ENCODE measurements at regions not wholly inside any gene's neighbourhood (a gene's known extent, or its start where the extent isn't known, plus 50 kb on each side); places are given as distances from the start of the nearest gene placed in this dataset.
A peak's percentile ranks its signal among the peaks of the same experiment; 100 is the strongest.
"Not testable (repeated sequence)": the region's sequence is repeated elsewhere in the genome, so short reads cannot be mapped to it uniquely, and the experiment has no call there.

- Mint-ChIP-seq H3K27ac (no peak overlapping the region), H3K9me3 (peaks cover 0 to 6% (median 2%) of the 10 kb centered on the region in 7 donors), H3K36me3 (no peaks in the 10 kb centered on the region), H3K27me3 (peaks cover 63% of the 10 kb centered on the region), H3K4me3 (peak overlapping the region in 1 of 4 donors; percentile 73), H3K4me1 (no peaks in the 10 kb centered on the region)
- no peaks in the 10 kb centered on the region for H3K4me1 ChIP-seq (ENCODE audit: control insufficient read depth, insufficient read depth, low read length, poor library complexity, severe bottlenecking)
- H3K4me3 ChIP-seq (ENCODE audit: low read depth, low read length) = no peak overlapping the region
- DNase-seq = no peak
- no peak for ATAC-seq (ENCODE audit: low read depth in 2 of 2)
- no peaks in the 10 kb centered on the region for H3K9me3 ChIP-seq (ENCODE audit: control insufficient read depth in 2 of 2, low read length in 2 of 2)
- no peaks in the 10 kb centered on the region for H3K36me3 ChIP-seq (ENCODE audit: control insufficient read depth, insufficient read depth, low read length)
- no peak overlapping the region for H3K27ac ChIP-seq (ENCODE audit: insufficient read depth, low read length, poor library complexity, severe bottlenecking)
- H3K27me3 ChIP-seq (ENCODE audit: control insufficient read depth, insufficient read depth, low read length) = no peaks in the 10 kb centered on the region
Observed at GRCh38 chr2:242046206-242046826, 176.8 kb downstream of the RTP5 start.

GRCh38 chr2:242047963-242048362 is 178.4 kb downstream of the RTP5 start:
- H3K27ac ChIP-seq (ENCODE audit: insufficient read depth, low read length, poor library complexity, severe bottlenecking) = no peak overlapping the region
- H3K27me3 Mint-ChIP-seq = peaks cover 69% of the 10 kb centered on the region
- H3K4me1 Mint-ChIP-seq = no peaks in the 10 kb centered on the region
- no peaks in the 10 kb centered on the region for H3K27me3 ChIP-seq (ENCODE audit: control insufficient read depth, insufficient read depth, low read length)
- no peak overlapping the region for H3K27ac Mint-ChIP-seq
- DNase-seq (no peak), ATAC-seq (ENCODE audit: low read depth in 2 of 2) (no peak)
- H3K9me3 Mint-ChIP-seq = peaks cover 0 to 3% (median 2%) of the 10 kb centered on the region in 7 donors
- H3K4me3 Mint-ChIP-seq = peak overlapping the region in 1 of 4 donors; percentile 68
- no peaks in the 10 kb centered on the region for H3K36me3 Mint-ChIP-seq
- no peak overlapping the region for H3K4me3 ChIP-seq (ENCODE audit: low read depth, low read length)
- H3K36me3 ChIP-seq (ENCODE audit: control insufficient read depth, insufficient read depth, low read length) = no peaks in the 10 kb centered on the region
- H3K9me3 ChIP-seq (ENCODE audit: control insufficient read depth in 2 of 2, low read length in 2 of 2) = no peaks in the 10 kb centered on the region
- no peaks in the 10 kb centered on the region for H3K4me1 ChIP-seq (ENCODE audit: control insufficient read depth, insufficient read depth, low read length, poor library complexity, severe bottlenecking)

- no peak overlapping the region for H3K4me3 ChIP-seq (ENCODE audit: low read depth, low read length)
- ATAC-seq (ENCODE audit: low read depth in 2 of 2) (no peak), DNase-seq (no peak)
- H3K4me3 Mint-ChIP-seq = no peak overlapping the region
- peaks cover 66% of the 10 kb centered on the region for H3K27me3 Mint-ChIP-seq
- H3K27ac Mint-ChIP-seq = no peak overlapping the region
- H3K36me3 ChIP-seq (ENCODE audit: control insufficient read depth, insufficient read depth, low read length) = no peaks in the 10 kb centered on the region
- no peak overlapping the region for H3K27ac ChIP-seq (ENCODE audit: insufficient read depth, low read length, poor library complexity, severe bottlenecking)
- peaks cover 0 to 3% (median 2%) of the 10 kb centered on the region in 7 donors for H3K9me3 Mint-ChIP-seq
- H3K9me3 ChIP-seq (ENCODE audit: control insufficient read depth in 2 of 2, low read length in 2 of 2) = no peaks in the 10 kb centered on the region
- H3K27me3 ChIP-seq (ENCODE audit: control insufficient read depth, insufficient read depth, low read length) = no peaks in the 10 kb centered on the region
- no peaks in the 10 kb centered on the region for H3K36me3 Mint-ChIP-seq
- no peaks in the 10 kb centered on the region for H3K4me1 Mint-ChIP-seq
- no peaks in the 10 kb centered on the region for H3K4me1 ChIP-seq (ENCODE audit: control insufficient read depth, insufficient read depth, low read length, poor library complexity, severe bottlenecking)
Observed at GRCh38 chr2:242048479-242048878, 178.9 kb downstream of the RTP5 start.

GRCh38 chr2:242049492-242049891 is 180.0 kb downstream of the RTP5 start:
- H3K36me3 Mint-ChIP-seq; H3K27me3 ChIP-seq (ENCODE audit: control insufficient read depth, insufficient read depth, low read length); ATAC-seq (ENCODE audit: low read depth in 2 of 2): not testable (repeated sequence)

GRCh38 chr2:242051463-242051862 is 181.9 kb downstream of the RTP5 start:
- ATAC-seq (ENCODE audit: low read depth in 2 of 2) = no peak
- no peaks in the 10 kb centered on the region for H3K27me3 ChIP-seq (ENCODE audit: control insufficient read depth, insufficient read depth, low read length)
- H3K9me3 Mint-ChIP-seq = peaks cover 0 to 3% (median 0%) of the 10 kb centered on the region in 7 donors
- H3K27ac ChIP-seq (ENCODE audit: insufficient read depth, low read length, poor library complexity, severe bottlenecking) = no peak overlapping the region
- DNase-seq = no peak
- no peak overlapping the region for H3K4me3 ChIP-seq (ENCODE audit: low read depth, low read length)
- H3K9me3 ChIP-seq (ENCODE audit: control insufficient read depth in 2 of 2, low read length in 2 of 2) = no peaks in the 10 kb centered on the region
- H3K4me1 ChIP-seq (ENCODE audit: control insufficient read depth, insufficient read depth, low read length, poor library complexity, severe bottlenecking) = no peaks in the 10 kb centered on the region
- peaks cover 59% of the 10 kb centered on the region for H3K27me3 Mint-ChIP-seq
- H3K27ac Mint-ChIP-seq = no peak overlapping the region
- H3K36me3 Mint-ChIP-seq = no peaks in the 10 kb centered on the region
- H3K36me3 ChIP-seq (ENCODE audit: control insufficient read depth, insufficient read depth, low read length) = no peaks in the 10 kb centered on the region
- H3K4me1 Mint-ChIP-seq = no peaks in the 10 kb centered on the region
- no peak overlapping the region for H3K4me3 Mint-ChIP-seq

More at GRCh38 chr2:242049492-242049891, 180.0 kb downstream of the RTP5 start:
- not testable (repeated sequence) for H3K9me3 Mint-ChIP-seq; H3K27ac Mint-ChIP-seq; DNase-seq; H3K4me3 Mint-ChIP-seq; H3K4me1 Mint-ChIP-seq; H3K9me3 ChIP-seq (ENCODE audit: control insufficient read depth in 2 of 2, low read length in 2 of 2); H3K36me3 ChIP-seq (ENCODE audit: control insufficient read depth, insufficient read depth, low read length); H3K4me3 ChIP-seq (ENCODE audit: low read depth, low read length); H3K27ac ChIP-seq (ENCODE audit: insufficient read depth, low read length, poor library complexity, severe bottlenecking); H3K4me1 ChIP-seq (ENCODE audit: control insufficient read depth, insufficient read depth, low read length, poor library complexity, severe bottlenecking)
- peaks cover 62% of the 10 kb centered on the region for H3K27me3 Mint-ChIP-seq

- DNase-seq (no peak), ATAC-seq (ENCODE audit: low read depth in 2 of 2) (no peak)
- H3K9me3 Mint-ChIP-seq = peaks cover 0 to 3% (median 0%) of the 10 kb centered on the region in 7 donors
- H3K36me3 Mint-ChIP-seq = no peaks in the 10 kb centered on the region
- H3K4me3 Mint-ChIP-seq = no peak overlapping the region
- H3K4me1 Mint-ChIP-seq = no peaks in the 10 kb centered on the region
- Histone ChIP-seq H3K36me3 (ENCODE audit: control insufficient read depth, insufficient read depth, low read length) (no peaks in the 10 kb centered on the region), H3K4me3 (ENCODE audit: low read depth, low read length) (no peak overlapping the region), H3K27ac (ENCODE audit: insufficient read depth, low read length, poor library complexity, severe bottlenecking) (no peak overlapping the region), H3K4me1 (ENCODE audit: control insufficient read depth, insufficient read depth, low read length, poor library complexity, severe bottlenecking) (no peaks in the 10 kb centered on the region), H3K27me3 (ENCODE audit: control insufficient read depth, insufficient read depth, low read length) (no peaks in the 10 kb centered on the region), H3K9me3 (ENCODE audit: control insufficient read depth in 2 of 2, low read length in 2 of 2) (no peaks in the 10 kb centered on the region)
- H3K27me3 Mint-ChIP-seq = peaks cover 66% of the 10 kb centered on the region
- H3K27ac Mint-ChIP-seq = peak overlapping the region in 1 of 3 donors; percentile 46
Observed at GRCh38 chr2:242052421-242052820, 182.9 kb downstream of the RTP5 start.

GRCh38 chr2:242053921-242054320 is 184.4 kb downstream of the RTP5 start:
- Mint-ChIP-seq H3K36me3 (no peaks in the 10 kb centered on the region), H3K9me3 (peaks cover 0 to 3% (median 0%) of the 10 kb centered on the region in 7 donors), H3K4me3 (no peak overlapping the region), H3K27ac (no peak overlapping the region), H3K27me3 (peaks cover 67% of the 10 kb centered on the region), H3K4me1 (no peaks in the 10 kb centered on the region)
- DNase-seq (no peak), ATAC-seq (ENCODE audit: low read depth in 2 of 2) (no peak)
- Histone ChIP-seq H3K4me3 (ENCODE audit: low read depth, low read length) (no peak overlapping the region), H3K4me1 (ENCODE audit: control insufficient read depth, insufficient read depth, low read length, poor library complexity, severe bottlenecking) (no peaks in the 10 kb centered on the region), H3K27ac (ENCODE audit: insufficient read depth, low read length, poor library complexity, severe bottlenecking) (no peak overlapping the region), H3K36me3 (ENCODE audit: control insufficient read depth, insufficient read depth, low read length) (no peaks in the 10 kb centered on the region), H3K9me3 (ENCODE audit: control insufficient read depth in 2 of 2, low read length in 2 of 2) (no peaks in the 10 kb centered on the region), H3K27me3 (ENCODE audit: control insufficient read depth, insufficient read depth, low read length) (no peaks in the 10 kb centered on the region)

GRCh38 chr2:242054406-242054805 is 184.9 kb downstream of the RTP5 start:
- no peak overlapping the region for H3K27ac Mint-ChIP-seq
- peaks cover 67% of the 10 kb centered on the region for H3K27me3 Mint-ChIP-seq

More at GRCh38 chr2:242054406-242054805, 184.9 kb downstream of the RTP5 start:
- Mint-ChIP-seq H3K4me3 (no peak overlapping the region), H3K36me3 (no peaks in the 10 kb centered on the region), H3K9me3 (peaks cover 0 to 2% (median 0%) of the 10 kb centered on the region in 7 donors), H3K4me1 (no peaks in the 10 kb centered on the region)
- no peaks in the 10 kb centered on the region for H3K9me3 ChIP-seq (ENCODE audit: control insufficient read depth in 2 of 2, low read length in 2 of 2)
- DNase-seq = no peak
- H3K36me3 ChIP-seq (ENCODE audit: control insufficient read depth, insufficient read depth, low read length) = no peaks in the 10 kb centered on the region
- H3K27ac ChIP-seq (ENCODE audit: insufficient read depth, low read length, poor library complexity, severe bottlenecking) = no peak overlapping the region
- no peaks in the 10 kb centered on the region for H3K27me3 ChIP-seq (ENCODE audit: control insufficient read depth, insufficient read depth, low read length)
- no peaks in the 10 kb centered on the region for H3K4me1 ChIP-seq (ENCODE audit: control insufficient read depth, insufficient read depth, low read length, poor library complexity, severe bottlenecking)
- ATAC-seq (ENCODE audit: low read depth in 2 of 2) = no peak
- no peak overlapping the region for H3K4me3 ChIP-seq (ENCODE audit: low read depth, low read length)
